Cardiac fibroblast (primary cell): ENCODE measurements at regions not wholly inside any gene's neighbourhood (a gene's known extent, or its start where the extent isn't known, plus 50 kb on each side); places are given as distances from the start of the nearest gene placed in this dataset.

ENCODE experiments used
- DNase-seq, 2 donors: peaks; one replicate each; pipeline versions ENCODE4 v3.0.0 to v3.0.0-alpha.2; 2010; ENCODE audit warnings: low read depth in 2 of 2
- H3K4me3 ChIP-seq, 2 donors: replicated peaks in 1 of 2; 1 replicate in 1 of 2; 2 replicates in 1 of 2; pipeline ENCODE4 v1.5.1; 2011; ENCODE audit warnings: low read depth in 2 of 2, low read length in 2 of 2, mild to moderate bottlenecking in 2 of 2, moderate library complexity in 1 of 2
- CTCF ChIP-seq: IDR thresholded peaks from one replicate; pipeline ENCODE4 v1.5.1; 2011; ENCODE audit warnings: low read depth, mild to moderate bottlenecking, low read length, inconsistent platforms

GRCh38 chr21:21816778-21817177 is 818.6 kb downstream of the NCAM2 start:
- DNase-seq: no peak
- no peak overlapping the region for H3K4me3 ChIP-seq
- no peak for TF ChIP-seq CTCF

- no peak for TF ChIP-seq CTCF
- no peak for DNase-seq
- no peak overlapping the region for H3K4me3 ChIP-seq
These were observed 820.7 kb downstream of the NCAM2 start for GRCh38 chr21:21818898-21819297.

- no peak for TF ChIP-seq CTCF
- H3K4me3 ChIP-seq: no peak overlapping the region
- no peak for DNase-seq
These were observed 829.9 kb downstream of the NCAM2 start for GRCh38 chr21:21828130-21828529.

GRCh38 chr21:21831036-21831435 is 832.8 kb downstream of the NCAM2 start:
- no peak overlapping the region for H3K4me3 ChIP-seq
- TF ChIP-seq CTCF: no peak
- DNase-seq: no peak

GRCh38 chr21:21845901-21846300 is 847.7 kb downstream of the NCAM2 start:
- no peak overlapping the region for H3K4me3 ChIP-seq
- TF ChIP-seq CTCF: no peak
- no peak for DNase-seq

GRCh38 chr21:21851205-21851604 is 853.0 kb downstream of the NCAM2 start:
- TF ChIP-seq CTCF: no peak
- no peak for DNase-seq
- H3K4me3 ChIP-seq: no peak overlapping the region

- H3K4me3 ChIP-seq: no peak overlapping the region
- no peak for TF ChIP-seq CTCF
- peak in 1 of 2 donors; percentile 25 for DNase-seq
These were observed 853.4 kb downstream of the NCAM2 start for GRCh38 chr21:21851657-21852056.
